Mononuclear cell (primary cell): ENCODE measurements at regions not wholly inside any gene's neighbourhood (a gene's known extent, or its start where the extent isn't known, plus 50 kb on each side); places are given as distances from the start of the nearest gene placed in this dataset.

Experiments
- H3K27me3 ChIP-seq: 2 replicates; pipeline ENCODE4 v1.6.0; 2011; ENCODE audit warnings: low read length, control low read depth; ENCODE audit not compliant: insufficient read depth
- H3K4me1 ChIP-seq: 2 replicates; pipeline ENCODE4 v1.5.1; 2011; ENCODE audit warnings: mild to moderate bottlenecking, low read length, control low read depth; ENCODE audit not compliant: insufficient read depth
- H3K4me3 ChIP-seq: 2 replicates; pipeline ENCODE4 v1.5.1; 2011; ENCODE audit warnings: mild to moderate bottlenecking, low read length, moderate library complexity
- H3K9me3 ChIP-seq: 2 replicates; pipeline ENCODE4 v1.5.1; 2011; ENCODE audit warnings: low read depth, mild to moderate bottlenecking, control low read depth, low read length

- Histone ChIP-seq H3K27me3 (no peaks in the 10 kb centered on the region), H3K4me1 (peaks cover 40% of the 10 kb centered on the region), H3K9me3 (no peaks in the 10 kb centered on the region), H3K4me3 (no peak overlapping the region)
Observed at GRCh38 chr15:70528270-70528706, 235.1 kb downstream of the UACA start.

GRCh38 chr15:70526974-70527325 is 236.4 kb downstream of the UACA start:
- Histone ChIP-seq H3K4me1 (peaks cover 40% of the 10 kb centered on the region), H3K9me3 (no peaks in the 10 kb centered on the region), H3K4me3 (no peak overlapping the region), H3K27me3 (no peaks in the 10 kb centered on the region)

- Histone ChIP-seq H3K4me1 (peaks cover 40% of the 10 kb centered on the region), H3K4me3 (no peak overlapping the region), H3K9me3 (no peaks in the 10 kb centered on the region), H3K27me3 (no peaks in the 10 kb centered on the region)
Observed at GRCh38 chr15:70526221-70526973, 237.0 kb downstream of the UACA start.

GRCh38 chr15:70525551-70525950 is 237.8 kb downstream of the UACA start:
- no peaks in the 10 kb centered on the region for H3K9me3 ChIP-seq
- H3K4me1 ChIP-seq, result peaks cover 40% of the 10 kb centered on the region
- no peaks in the 10 kb centered on the region for H3K27me3 ChIP-seq
- no peak overlapping the region for H3K4me3 ChIP-seq

GRCh38 chr15:70524470-70524869 is 238.9 kb downstream of the UACA start:
- no peak overlapping the region for H3K4me3 ChIP-seq
- peaks cover 36% of the 10 kb centered on the region for H3K4me1 ChIP-seq
- H3K9me3 ChIP-seq, result no peaks in the 10 kb centered on the region
- no peaks in the 10 kb centered on the region for H3K27me3 ChIP-seq

GRCh38 chr15:70523616-70524015 is 239.7 kb downstream of the UACA start:
- Histone ChIP-seq H3K9me3 (no peaks in the 10 kb centered on the region), H3K4me1 (peaks cover 27% of the 10 kb centered on the region), H3K4me3 (no peak overlapping the region), H3K27me3 (no peaks in the 10 kb centered on the region)

GRCh38 chr15:70523192-70523591 is 240.2 kb downstream of the UACA start:
- Histone ChIP-seq H3K4me1 (peaks cover 23% of the 10 kb centered on the region), H3K27me3 (no peaks in the 10 kb centered on the region), H3K9me3 (no peaks in the 10 kb centered on the region), H3K4me3 (no peak overlapping the region)

- Histone ChIP-seq H3K4me3 (no peak overlapping the region), H3K9me3 (no peaks in the 10 kb centered on the region), H3K27me3 (no peaks in the 10 kb centered on the region), H3K4me1 (peaks cover 15% of the 10 kb centered on the region)
Observed at GRCh38 chr15:70522323-70522966, 240.9 kb downstream of the UACA start.

GRCh38 chr15:70521576-70522322 is 241.6 kb downstream of the UACA start:
- H3K9me3 ChIP-seq, result no peaks in the 10 kb centered on the region
- no peaks in the 10 kb centered on the region for H3K27me3 ChIP-seq
- H3K4me3 ChIP-seq, result no peak overlapping the region
- peaks cover 8% of the 10 kb centered on the region for H3K4me1 ChIP-seq

GRCh38 chr15:70519616-70520015 is 243.7 kb downstream of the UACA start:
- H3K27me3 ChIP-seq, result no peaks in the 10 kb centered on the region
- H3K9me3 ChIP-seq, result no peaks in the 10 kb centered on the region
- H3K4me3 ChIP-seq, result no peak overlapping the region
- H3K4me1 ChIP-seq, result no peaks in the 10 kb centered on the region

GRCh38 chr15:70519004-70519365 is 244.4 kb downstream of the UACA start:
- Histone ChIP-seq H3K4me3 (no peak overlapping the region), H3K9me3 (no peaks in the 10 kb centered on the region), H3K27me3 (no peaks in the 10 kb centered on the region), H3K4me1 (no peaks in the 10 kb centered on the region)

- no peaks in the 10 kb centered on the region for H3K9me3 ChIP-seq
- no peaks in the 10 kb centered on the region for H3K27me3 ChIP-seq
- no peaks in the 10 kb centered on the region for H3K4me1 ChIP-seq
- no peak overlapping the region for H3K4me3 ChIP-seq
Observed at GRCh38 chr15:70518201-70519003, 245.0 kb downstream of the UACA start.

- Histone ChIP-seq H3K4me1 (no peaks in the 10 kb centered on the region), H3K9me3 (no peaks in the 10 kb centered on the region)
Observed at GRCh38 chr15:70517194-70517590, 246.2 kb downstream of the UACA start.

GRCh38 chr15:70516408-70517193 is 246.8 kb downstream of the UACA start:
- no peaks in the 10 kb centered on the region for H3K4me1 ChIP-seq
- H3K4me3 ChIP-seq, result no peak overlapping the region
- H3K27me3 ChIP-seq, result no peaks in the 10 kb centered on the region
- no peaks in the 10 kb centered on the region for H3K9me3 ChIP-seq

More at GRCh38 chr15:70517194-70517590, 246.2 kb downstream of the UACA start:
- Histone ChIP-seq H3K27me3 (no peaks in the 10 kb centered on the region), H3K4me3 (no peak overlapping the region)
